Suprapubic skin (tissue), 4 donors: ENCODE measurements at regions not wholly inside any gene's neighbourhood (a gene's known extent, or its start where the extent isn't known, plus 50 kb on each side); places are given as distances from the start of the nearest gene placed in this dataset.

Source experiments
- CTCF ChIP-seq, 2 donors: fragments of 200-600 bp in 1 of 2; fragments of 450-650 bp in 1 of 2; sonication (generic) in 1 of 2; IDR thresholded peaks; one replicate each; pipeline ENCODE4 v1.5.1; 2016 to 2019; ENCODE audit warnings: antibody characterized with exemption in 2 of 2, mild to moderate bottlenecking in 1 of 2, moderate library complexity in 1 of 2
- EP300 ChIP-seq: sonication (generic); formaldehyde crosslinking; IDR thresholded peaks from one replicate; pipeline ENCODE4 v1.6.1; 2017; ENCODE audit warnings: antibody characterized with exemption
- POLR2A ChIP-seq, 2 donors: fragments of 450-650 bp; IDR thresholded peaks; one replicate each; pipeline ENCODE4 v1.6.1; 2017; ENCODE audit warnings: antibody characterized with exemption in 2 of 2, mild to moderate bottlenecking in 2 of 2, moderate library complexity in 2 of 2
- POLR2AphosphoS5 ChIP-seq, 3 donors: sonication (generic); formaldehyde crosslinking; IDR thresholded peaks; one replicate each; pipeline ENCODE4 v1.6.1; 2017; ENCODE audit warnings: antibody characterized with exemption in 3 of 3

- TF ChIP-seq EP300 (no peak), CTCF (IDR thresholded peaks at IDR 0.05) (no peak), POLR2AphosphoS5 (IDR thresholded peaks at IDR 0.05) (no peak), POLR2A (IDR thresholded peaks at IDR 0.05) (no peak)
Observed at GRCh38 chr9:86546712-86547111, 192.5 kb upstream of the TUT7 start.
